ENCODE measurements at regions not wholly inside any gene's neighbourhood (a gene's known extent, or its start where the extent isn't known, plus 50 kb on each side); places are given as distances from the start of the nearest gene placed in this dataset.
"Not testable (repeated sequence)": the region's sequence is repeated elsewhere in the genome, so short reads cannot be mapped to it uniquely, and the experiment has no call there.

- POLR2A ChIA-PET; H3K4me3 ChIP-seq; H3K9ac ChIP-seq (ENCODE audit: insufficient read depth in 1 of 2, low read depth in 2 of 2, low read length in 2 of 2); FAIRE-seq; H3K4me2 ChIP-seq (ENCODE audit: insufficient read depth, low read length); H3K79me2 ChIP-seq (ENCODE audit: control insufficient read depth, insufficient read depth, low read length); H3K36me3 ChIP-seq (ENCODE audit: control insufficient read depth, insufficient read depth, low read length); intact Hi-C loops (cut with micrococcal nuclease); H3K4me1 ChIP-seq (replicated peaks in 1 of 2; ENCODE audit: control insufficient read depth in 2 of 2, insufficient read depth in 2 of 2, low read length in 2 of 2); H4K20me1 ChIP-seq (replicated peaks; ENCODE audit: control insufficient read depth, insufficient read depth, low read length); BruUV-seq (replicated peaks); CTCF ChIA-PET (ENCODE audit: low intra/inter-chr PET ratio); in situ Hi-C loops (cut with MboI); H3K9me3 ChIP-seq (replicated peaks; ENCODE audit: control insufficient read depth, insufficient read depth, low read depth, low read length); DNase-seq (ENCODE audit: extremely low read depth in 1 of 4, low spot score in 3 of 4); H3K9me1 ChIP-seq (ENCODE audit: control insufficient read depth, insufficient read depth, low read length); H3K27ac ChIP-seq (ENCODE audit: extremely low read depth, low read depth, low read length); H3K27me3 ChIP-seq (ENCODE audit: control insufficient read depth in 2 of 2, insufficient read depth in 2 of 2, low read length in 2 of 2); ATAC-seq; H2AFZ ChIP-seq (ENCODE audit: low read depth, low read length): not testable (repeated sequence)
- 0% methylated on average over 1 of the region's 1 CpG for WGBS (ENCODE audit: insufficient coverage, low coverage, missing lambda C conversion rate)
- TF ChIP-seq TFE3 (CRISPR knock-in tag; IDR thresholded peaks at IDR 0.05) = peak; percentile 61
Observed at GRCh38 chr2:136680079-136680478, 85.3 kb upstream of the THSD7B start.

- no peaks in the 10 kb centered on the region for H3K27me3 ChIP-seq (ENCODE audit: control insufficient read depth in 2 of 2, insufficient read depth in 2 of 2, low read length in 2 of 2)
- no peak for ATAC-seq
- H3K4me2 ChIP-seq (ENCODE audit: insufficient read depth, low read length) = no peak overlapping the region
- WGBS (ENCODE audit: insufficient coverage, low coverage, missing lambda C conversion rate) = 0% methylated on average over 3 of the region's 3 CpGs
- in situ Hi-C loops (cut with MboI) = no loop called here
- no peaks in the 10 kb centered on the region for H3K9me3 ChIP-seq (replicated peaks; ENCODE audit: control insufficient read depth, insufficient read depth, low read depth, low read length)
- ChIA-PET POLR2A (interaction anchor here (0.6 kb wide), 1 partner anchor 71 kb away, joined by 3 read pairs; no protein-coding TSS in a partner anchor), CTCF (ENCODE audit: low intra/inter-chr PET ratio) (no interaction called here)
- intact Hi-C loops (cut with micrococcal nuclease) = no loop called here
- no peak overlapping the region for H3K27ac ChIP-seq (ENCODE audit: extremely low read depth, low read depth, low read length)
- no peak for FAIRE-seq
- H3K79me2 ChIP-seq (ENCODE audit: control insufficient read depth, insufficient read depth, low read length) = no peaks in the 10 kb centered on the region
- no peaks in the 10 kb centered on the region for H3K9me1 ChIP-seq (ENCODE audit: control insufficient read depth, insufficient read depth, low read length)
- H3K4me3 ChIP-seq = no peak overlapping the region
- no peaks in the 10 kb centered on the region for H3K36me3 ChIP-seq (ENCODE audit: control insufficient read depth, insufficient read depth, low read length)
- H3K4me1 ChIP-seq (replicated peaks in 1 of 2; ENCODE audit: control insufficient read depth in 2 of 2, insufficient read depth in 2 of 2, low read length in 2 of 2) = no peaks in the 10 kb centered on the region
- no peak overlapping the region for H3K9ac ChIP-seq (ENCODE audit: insufficient read depth in 1 of 2, low read depth in 2 of 2, low read length in 2 of 2)
- BruUV-seq (replicated peaks) = no TSS peak
- H2AFZ ChIP-seq (ENCODE audit: low read depth, low read length) = no peak overlapping the region
- no peaks in the 10 kb centered on the region for H4K20me1 ChIP-seq (replicated peaks; ENCODE audit: control insufficient read depth, insufficient read depth, low read length)
- no peak for DNase-seq (ENCODE audit: extremely low read depth in 1 of 4, low spot score in 3 of 4)
- no peak for TF ChIP-seq L3MBTL2 (IDR thresholded peaks at IDR 0.05)
- TF ChIP-seq HNRNPH1 (optimal IDR thresholded peaks at IDR 0.05; ENCODE audit: low read depth, low read length) = no peak
- no peak for TF ChIP-seq PATZ1 (CRISPR knock-in tag; IDR thresholded peaks at IDR 0.05; ENCODE audit: borderline replicate concordance)
- no peak for TF ChIP-seq DDX20 (tag; IDR thresholded peaks at IDR 0.05; ENCODE audit: low read depth)
- TF ChIP-seq E2F4 (CRISPR knock-in tag; IDR thresholded peaks at IDR 0.05; ENCODE audit: low read depth) = no peak
- no peak for TF ChIP-seq YY1 (IDR thresholded peaks at IDR 0.05; ENCODE audit: borderline replicate concordance in 1 of 3, control insufficient read depth in 1 of 3, extremely low read depth in 1 of 3, insufficient read depth in 3 of 3, insufficient read length in 1 of 3, insufficient replicate concordance in 2 of 3, low read depth in 1 of 3, low read length in 2 of 3)
- TF ChIP-seq ZNF766 (CRISPR knock-in tag; conservative IDR thresholded peaks at IDR 0.05) = no peak
- TF ChIP-seq MITF (IDR thresholded peaks at IDR 0.05) = no peak
Observed at GRCh38 chr2:136665736-136666135, 99.6 kb upstream of the THSD7B start.
